DND-41 (cell line): ENCODE measurements at regions not wholly inside any gene's neighbourhood (a gene's known extent, or its start where the extent isn't known, plus 50 kb on each side); places are given as distances from the start of the nearest gene placed in this dataset.

Source experiments
- ATAC-seq: fragments of 200-7000 bp; cut with Tn5 transposase; 3 replicates; pipeline ENCODE4 v1.9.1; 2021; ENCODE audit warnings: low read depth; ENCODE audit not compliant: insufficient read depth
- DNase-seq: peaks from one replicate; pipeline ENCODE4 v3.0.0-alpha.2; 2020
- H2AFZ ChIP-seq: 2 replicates; pipeline ENCODE4 v1.6.0; 2012; ENCODE audit warnings: low read depth, low read length
- H3K27ac ChIP-seq: 2 replicates; pipeline ENCODE4 v1.5.1; 2012; ENCODE audit warnings: low read length, inconsistent platforms
- H3K27me3 ChIP-seq: fragments of 200-600 bp; sonication (generic); 2 replicates; pipeline ENCODE4 v1.6.0; 2012; ENCODE audit warnings: low read length, mild to moderate bottlenecking, inconsistent platforms; ENCODE audit not compliant: insufficient read depth, poor library complexity
- H3K36me3 ChIP-seq: 2 replicates; pipeline ENCODE4 v1.5.1; 2012; ENCODE audit warnings: low read length, inconsistent platforms; ENCODE audit not compliant: insufficient read depth
- H3K4me1 ChIP-seq: 2 replicates; pipeline ENCODE4 v1.5.1; 2012; ENCODE audit warnings: mild to moderate bottlenecking, low read length; ENCODE audit not compliant: insufficient read depth
- H3K4me2 ChIP-seq: 2 replicates; pipeline ENCODE4 v1.6.0; 2012; ENCODE audit warnings: mild to moderate bottlenecking, moderate library complexity, low read length, inconsistent platforms; ENCODE audit not compliant: insufficient read depth
- H3K4me3 ChIP-seq, 2 experiments: fragments of 200-600 bp in 1 of 2; shearing (Covaris generic) in 1 of 2; 2 replicates each; pipeline ENCODE4 v1.5.1; 2012 to 2016; ENCODE audit warnings: inconsistent platforms in 2 of 2, low read length in 2 of 2, mild to moderate bottlenecking in 2 of 2, low read depth in 1 of 2, moderate library complexity in 1 of 2
- H3K79me2 ChIP-seq: 2 replicates; pipeline ENCODE4 v1.6.0; 2012; ENCODE audit warnings: low read length, inconsistent platforms; ENCODE audit not compliant: insufficient read depth
- H3K9ac ChIP-seq: 2 replicates; pipeline ENCODE4 v1.6.0; 2012; ENCODE audit warnings: low read depth, mild to moderate bottlenecking, inconsistent platforms, low read length, moderate library complexity
- H3K9me3 ChIP-seq: 2 replicates; pipeline ENCODE4 v1.5.1; 2012; ENCODE audit warnings: low read length, moderate library complexity, mild to moderate bottlenecking, inconsistent platforms; ENCODE audit not compliant: insufficient read depth, severe bottlenecking
- H4K20me1 ChIP-seq: 2 replicates; pipeline ENCODE4 v1.6.0; 2012; ENCODE audit warnings: low read length; ENCODE audit not compliant: insufficient read depth
- EZH2 ChIP-seq: IDR thresholded peaks from 3 replicates; pipeline ENCODE4 v1.6.1; 2012; ENCODE audit warnings: borderline replicate concordance, low read depth, mild to moderate bottlenecking, moderate library complexity, low read length, inconsistent platforms; ENCODE audit not compliant: severe bottlenecking
- TF ChIP-seq, protein P1 (sequence below): IDR thresholded peaks from 2 replicates; pipeline ENCODE4 v1.5.1; 2012; ENCODE audit warnings: borderline replicate concordance, low read length, moderate library complexity, mild to moderate bottlenecking; ENCODE audit not compliant: poor library complexity, severe bottlenecking; ENCODE audit errors: extremely low read depth

DNA sequence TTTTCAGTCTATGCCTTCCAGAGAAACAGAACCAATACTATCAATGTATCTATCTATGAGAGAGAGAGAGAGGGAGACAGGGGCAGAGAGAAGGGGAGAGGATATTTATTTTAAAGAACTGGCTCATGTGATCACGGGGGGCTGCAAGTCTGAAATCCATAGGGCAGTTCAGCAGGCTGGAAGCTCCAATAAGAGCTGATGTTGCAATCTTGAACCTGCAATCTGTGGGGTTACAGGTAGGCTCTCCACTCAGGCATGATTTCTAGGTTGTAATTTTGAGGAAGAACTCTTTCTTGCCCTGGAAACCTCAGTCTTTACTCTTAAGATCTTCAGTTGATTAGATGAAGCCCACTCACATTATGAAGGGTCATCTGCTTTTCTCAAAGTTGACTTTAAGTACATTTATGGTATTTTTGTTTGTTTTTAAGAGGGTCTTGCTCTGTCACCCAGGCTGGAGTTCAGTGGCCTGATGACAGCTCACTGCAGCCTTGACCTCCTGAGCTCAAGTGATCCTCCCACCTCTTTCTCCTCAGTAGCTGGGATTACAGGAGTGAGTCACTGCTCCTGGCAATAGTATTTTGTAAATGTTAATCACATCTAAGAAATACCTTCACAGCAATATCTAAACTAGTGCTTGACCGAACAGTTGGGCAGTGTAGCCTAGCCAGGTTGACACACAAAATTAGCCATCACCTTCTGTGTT is 376.4 kb downstream of the FGF9 start:
- Histone ChIP-seq H2AFZ (no peak overlapping the region), H3K27ac (no peak overlapping the region), H3K4me1 (no peaks in the 10 kb centered on the region), H3K4me3 (no peak overlapping the region), H3K27me3 (no peaks in the 10 kb centered on the region), H4K20me1 (no peaks in the 10 kb centered on the region), H3K9me3 (no peaks in the 10 kb centered on the region), H3K36me3 (no peaks in the 10 kb centered on the region), H3K79me2 (no peaks in the 10 kb centered on the region), H3K9ac (no peak overlapping the region), H3K4me2 (no peak overlapping the region)
- DNase-seq (no peak), ATAC-seq (no peak)
- no peak for TF ChIP-seq EZH2
- TF ChIP-seq, protein P1, sequence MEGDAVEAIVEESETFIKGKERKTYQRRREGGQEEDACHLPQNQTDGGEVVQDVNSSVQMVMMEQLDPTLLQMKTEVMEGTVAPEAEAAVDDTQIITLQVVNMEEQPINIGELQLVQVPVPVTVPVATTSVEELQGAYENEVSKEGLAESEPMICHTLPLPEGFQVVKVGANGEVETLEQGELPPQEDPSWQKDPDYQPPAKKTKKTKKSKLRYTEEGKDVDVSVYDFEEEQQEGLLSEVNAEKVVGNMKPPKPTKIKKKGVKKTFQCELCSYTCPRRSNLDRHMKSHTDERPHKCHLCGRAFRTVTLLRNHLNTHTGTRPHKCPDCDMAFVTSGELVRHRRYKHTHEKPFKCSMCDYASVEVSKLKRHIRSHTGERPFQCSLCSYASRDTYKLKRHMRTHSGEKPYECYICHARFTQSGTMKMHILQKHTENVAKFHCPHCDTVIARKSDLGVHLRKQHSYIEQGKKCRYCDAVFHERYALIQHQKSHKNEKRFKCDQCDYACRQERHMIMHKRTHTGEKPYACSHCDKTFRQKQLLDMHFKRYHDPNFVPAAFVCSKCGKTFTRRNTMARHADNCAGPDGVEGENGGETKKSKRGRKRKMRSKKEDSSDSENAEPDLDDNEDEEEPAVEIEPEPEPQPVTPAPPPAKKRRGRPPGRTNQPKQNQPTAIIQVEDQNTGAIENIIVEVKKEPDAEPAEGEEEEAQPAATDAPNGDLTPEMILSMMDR = no peak

DNA sequence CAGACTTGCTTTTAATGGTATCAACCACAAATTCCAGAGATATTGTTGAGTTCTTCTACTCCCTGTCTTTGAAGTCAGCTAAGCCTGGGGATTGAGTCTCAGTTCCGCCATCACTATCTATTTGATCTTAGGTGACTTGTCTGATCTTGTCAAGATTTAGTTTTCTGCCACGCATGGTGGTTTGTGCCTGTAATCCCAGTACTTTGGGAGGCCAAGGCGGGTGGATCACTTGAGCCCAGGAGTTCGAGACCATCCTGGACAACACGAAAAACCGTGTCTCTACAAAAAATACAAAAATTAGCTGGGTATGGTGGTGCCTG is 376.9 kb downstream of the FGF9 start:
- Histone ChIP-seq H3K4me1 (no peaks in the 10 kb centered on the region), H3K27ac (no peak overlapping the region), H3K79me2 (no peaks in the 10 kb centered on the region), H3K27me3 (no peaks in the 10 kb centered on the region), H3K4me3 (no peak overlapping the region), H2AFZ (no peak overlapping the region), H3K4me2 (no peak overlapping the region), H3K9ac (no peak overlapping the region), H4K20me1 (no peaks in the 10 kb centered on the region), H3K9me3 (no peaks in the 10 kb centered on the region), H3K36me3 (no peaks in the 10 kb centered on the region)
- DNase-seq = no peak
- no peak for TF ChIP-seq EZH2
- TF ChIP-seq, protein P1 = no peak
- no peak for ATAC-seq

DNA sequence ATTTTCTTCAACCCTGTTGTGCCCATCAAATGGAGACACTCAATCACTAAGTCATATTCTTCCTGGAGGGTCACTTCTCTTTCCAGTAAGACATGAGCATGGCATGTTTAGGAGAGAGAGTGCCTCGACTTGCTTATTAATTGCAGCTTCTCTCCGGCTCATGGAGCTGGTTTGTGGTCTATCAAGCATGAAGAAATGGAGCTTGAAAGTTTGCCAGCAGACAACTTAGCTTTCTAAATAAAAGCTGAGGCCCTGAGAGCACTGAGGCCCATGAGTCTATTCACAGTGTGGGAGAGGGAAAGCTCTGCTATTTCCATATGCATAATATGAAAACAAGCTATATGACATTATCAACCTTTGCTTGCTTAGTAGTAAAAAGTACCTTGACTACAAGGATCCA is 378.5 kb downstream of the FGF9 start:
- no peaks in the 10 kb centered on the region for H3K9me3 ChIP-seq
- H2AFZ ChIP-seq = no peak overlapping the region
- no peaks in the 10 kb centered on the region for H3K79me2 ChIP-seq
- DNase-seq (no peak), ATAC-seq (no peak)
- H3K27me3 ChIP-seq = no peaks in the 10 kb centered on the region
- no peak overlapping the region for H3K9ac ChIP-seq
- no peaks in the 10 kb centered on the region for H4K20me1 ChIP-seq
- H3K36me3 ChIP-seq = no peaks in the 10 kb centered on the region
- TF ChIP-seq, protein P1 = no peak
- no peak for TF ChIP-seq EZH2
- H3K4me2 ChIP-seq = no peak overlapping the region
- no peak overlapping the region for H3K27ac ChIP-seq
- H3K4me1 ChIP-seq = no peaks in the 10 kb centered on the region
- H3K4me3 ChIP-seq = no peak overlapping the region
